Activated T-helper 1 cell treated with anti-CD3 and anti-CD28 coated beads, Interleukin-12 subunit alpha, Interleukin-12 subunit beta, Interleukin-2, Interleukin-4 antibody, amounts not matched to agents 30 ng/mL and 10 ng/mL and 1 ng/mL, durations not matched to agents 14 hours and 24 hours and 36 hours (primary cell): ENCODE measurements at regions not wholly inside any gene's neighbourhood (a gene's known extent, or its start where the extent isn't known, plus 50 kb on each side); places are given as distances from the start of the nearest gene placed in this dataset.
"Not testable (repeated sequence)": the region's sequence is repeated elsewhere in the genome, so short reads cannot be mapped to it uniquely, and the experiment has no call there.

Source experiments
- DNase-seq: peaks from one replicate; pipeline ENCODE4 v3.0.0; 2021; ENCODE audit warnings: low spot score
- H3K27ac Mint-ChIP-seq: one replicate; pipeline ENCODE4 v1.8.0; 2021; ENCODE audit warnings: mild to moderate bottlenecking, mixed read lengths
- H3K27me3 Mint-ChIP-seq: one replicate; pipeline ENCODE4 v1.8.0; 2022; ENCODE audit warnings: mild to moderate bottlenecking, moderate library complexity, mixed read lengths; ENCODE audit not compliant: insufficient read depth
- H3K36me3 Mint-ChIP-seq: one replicate; pipeline ENCODE4 v1.8.0; 2021; ENCODE audit warnings: low read depth, mixed read lengths
- H3K4me1 Mint-ChIP-seq: one replicate; pipeline ENCODE4 v1.8.0; 2021; ENCODE audit warnings: low read depth, mixed read lengths
- H3K4me3 Mint-ChIP-seq: one replicate; pipeline ENCODE4 v1.8.0; 2021; ENCODE audit warnings: mild to moderate bottlenecking, moderate library complexity, mixed read lengths
- H3K9me3 Mint-ChIP-seq: one replicate; pipeline ENCODE4 v1.8.0; 2021; ENCODE audit warnings: mixed read lengths
- intact Hi-C: fragments of 100-400 bp; cut with micrococcal nuclease; formaldehyde crosslinking; loops from one replicate; pipeline ENCODE4 v1.15.1; 2024

DNA sequence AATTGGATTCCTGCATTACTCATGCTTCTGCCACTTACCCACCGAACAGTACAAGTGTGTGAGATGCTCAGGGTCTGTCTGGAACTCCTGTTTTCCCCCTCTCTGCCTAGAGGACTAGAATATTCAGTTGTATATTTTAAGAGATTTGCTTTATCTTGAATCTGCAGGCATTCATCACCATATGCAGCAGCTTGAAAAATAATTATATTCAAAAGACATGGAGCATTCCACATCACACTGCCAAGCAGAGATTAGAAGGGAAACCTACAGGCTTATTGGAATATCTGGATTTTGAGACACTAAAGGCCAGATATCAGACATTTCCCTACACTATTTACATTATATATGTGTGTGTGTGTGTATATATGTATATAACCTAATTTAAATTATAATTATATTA is 382.8 kb upstream of the POM121L12 start:
- H3K4me1 Mint-ChIP-seq: no peaks in the 10 kb centered on the region
- H3K4me3 Mint-ChIP-seq: no peak overlapping the region
- H3K27me3 Mint-ChIP-seq: no peaks in the 10 kb centered on the region
- no peak overlapping the region for H3K27ac Mint-ChIP-seq
- H3K36me3 Mint-ChIP-seq: no peaks in the 10 kb centered on the region
- DNase-seq: no peak
- peaks cover 14% of the 10 kb centered on the region for H3K9me3 Mint-ChIP-seq
- intact Hi-C loops: no loop called here

- Mint-ChIP-seq H3K4me1 (no peaks in the 10 kb centered on the region), H3K9me3 (peaks cover 14% of the 10 kb centered on the region), H3K27me3 (no peaks in the 10 kb centered on the region), H3K36me3 (no peaks in the 10 kb centered on the region), H3K27ac (no peak overlapping the region), H3K4me3 (no peak overlapping the region)
- DNase-seq: no peak
- intact Hi-C loops: no loop called here
Measured at GRCh38 chr7:52648872-52649271, 386.6 kb upstream of the POM121L12 start.

GRCh38 chr7:52647046-52647445 is 388.4 kb upstream of the POM121L12 start:
- no peak overlapping the region for H3K27ac Mint-ChIP-seq
- peaks cover 11% of the 10 kb centered on the region for H3K9me3 Mint-ChIP-seq
- DNase-seq: no peak
- H3K4me3 Mint-ChIP-seq: no peak overlapping the region
- H3K27me3 Mint-ChIP-seq: no peaks in the 10 kb centered on the region
- no peaks in the 10 kb centered on the region for H3K36me3 Mint-ChIP-seq
- intact Hi-C loops: no loop called here
- no peaks in the 10 kb centered on the region for H3K4me1 Mint-ChIP-seq

- intact Hi-C loops: no loop called here
- DNase-seq: no peak
- peaks cover 13% of the 10 kb centered on the region for H3K9me3 Mint-ChIP-seq
- no peaks in the 10 kb centered on the region for H3K4me1 Mint-ChIP-seq
- no peaks in the 10 kb centered on the region for H3K36me3 Mint-ChIP-seq
- H3K4me3 Mint-ChIP-seq: no peak overlapping the region
- H3K27ac Mint-ChIP-seq: no peak overlapping the region
- no peaks in the 10 kb centered on the region for H3K27me3 Mint-ChIP-seq
Measured at GRCh38 chr7:52639981-52640380, 395.5 kb upstream of the POM121L12 start.

GRCh38 chr7:52639126-52639525 is 396.3 kb upstream of the POM121L12 start:
- no peak overlapping the region for H3K27ac Mint-ChIP-seq
- no peaks in the 10 kb centered on the region for H3K36me3 Mint-ChIP-seq
- no peak for DNase-seq
- no peaks in the 10 kb centered on the region for H3K27me3 Mint-ChIP-seq
- no peak overlapping the region for H3K4me3 Mint-ChIP-seq
- H3K9me3 Mint-ChIP-seq: peaks cover 13% of the 10 kb centered on the region
- intact Hi-C loops: no loop called here
- no peaks in the 10 kb centered on the region for H3K4me1 Mint-ChIP-seq

- intact Hi-C loops: no loop called here
- H3K4me3 Mint-ChIP-seq: no peak overlapping the region
- no peak for DNase-seq
- peaks cover 17% of the 10 kb centered on the region for H3K9me3 Mint-ChIP-seq
- no peaks in the 10 kb centered on the region for H3K4me1 Mint-ChIP-seq
- no peaks in the 10 kb centered on the region for H3K27me3 Mint-ChIP-seq
- no peaks in the 10 kb centered on the region for H3K36me3 Mint-ChIP-seq
- H3K27ac Mint-ChIP-seq: no peak overlapping the region
Measured at GRCh38 chr7:52635021-52635420, 400.4 kb upstream of the POM121L12 start.

DNA sequence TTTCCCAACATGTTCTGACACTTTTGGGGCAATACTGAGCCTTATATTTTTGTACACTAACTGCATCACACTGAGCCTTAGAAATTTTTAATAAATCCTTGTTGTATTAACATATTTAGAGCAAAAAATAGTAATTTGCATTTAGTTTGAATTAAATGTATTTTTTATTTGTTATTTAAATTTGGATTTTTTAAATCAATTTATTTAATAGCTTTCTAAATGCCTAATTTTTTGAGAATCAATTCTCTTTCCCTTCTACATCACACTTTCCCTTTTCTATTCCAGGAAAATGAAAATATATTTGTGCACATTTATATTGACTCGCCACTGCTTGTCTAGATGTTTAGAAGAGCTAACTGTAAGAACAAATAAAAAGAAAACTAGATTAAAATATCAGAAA is 414.6 kb upstream of the POM121L12 start:
- Mint-ChIP-seq H3K36me3 (no peaks in the 10 kb centered on the region), H3K4me3 (no peak overlapping the region), H3K9me3 (peaks cover 10% of the 10 kb centered on the region), H3K27me3 (no peaks in the 10 kb centered on the region), H3K4me1 (no peaks in the 10 kb centered on the region), H3K27ac (no peak overlapping the region)
- intact Hi-C loops: no loop called here
- DNase-seq: no peak

DNA sequence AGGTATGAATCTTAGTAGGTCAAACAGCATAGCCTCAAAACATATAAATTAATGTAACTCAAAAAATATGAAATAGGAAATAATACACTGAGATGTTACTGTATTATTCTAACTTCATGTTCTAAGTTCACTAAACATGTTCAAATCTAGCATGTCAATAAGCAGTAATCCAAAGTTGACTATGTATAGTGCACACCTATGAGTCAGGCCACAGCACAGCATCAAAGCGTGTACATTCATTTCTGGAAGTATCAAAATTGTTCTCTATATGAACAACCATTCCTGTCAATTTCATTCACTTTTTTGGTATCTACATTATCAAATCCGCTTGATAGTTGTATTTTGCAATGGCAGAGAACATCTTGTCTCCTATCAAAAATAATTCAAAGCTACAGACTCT is 418.9 kb upstream of the POM121L12 start:
- peaks cover 15% of the 10 kb centered on the region for H3K9me3 Mint-ChIP-seq
- H3K4me1 Mint-ChIP-seq: no peaks in the 10 kb centered on the region
- intact Hi-C loops: no loop called here
- H3K27ac Mint-ChIP-seq: no peak overlapping the region
- H3K27me3 Mint-ChIP-seq: no peaks in the 10 kb centered on the region
- no peak overlapping the region for H3K4me3 Mint-ChIP-seq
- no peaks in the 10 kb centered on the region for H3K36me3 Mint-ChIP-seq
- DNase-seq: no peak

- Mint-ChIP-seq H3K27ac (no peak overlapping the region), H3K27me3 (no peaks in the 10 kb centered on the region), H3K9me3 (peaks cover 15% of the 10 kb centered on the region), H3K4me1 (no peaks in the 10 kb centered on the region), H3K36me3 (no peaks in the 10 kb centered on the region), H3K4me3 (no peak overlapping the region)
- DNase-seq: no peak
- intact Hi-C loops: no loop called here
Measured at GRCh38 chr7:52615021-52615695, 420.3 kb upstream of the POM121L12 start.

DNA sequence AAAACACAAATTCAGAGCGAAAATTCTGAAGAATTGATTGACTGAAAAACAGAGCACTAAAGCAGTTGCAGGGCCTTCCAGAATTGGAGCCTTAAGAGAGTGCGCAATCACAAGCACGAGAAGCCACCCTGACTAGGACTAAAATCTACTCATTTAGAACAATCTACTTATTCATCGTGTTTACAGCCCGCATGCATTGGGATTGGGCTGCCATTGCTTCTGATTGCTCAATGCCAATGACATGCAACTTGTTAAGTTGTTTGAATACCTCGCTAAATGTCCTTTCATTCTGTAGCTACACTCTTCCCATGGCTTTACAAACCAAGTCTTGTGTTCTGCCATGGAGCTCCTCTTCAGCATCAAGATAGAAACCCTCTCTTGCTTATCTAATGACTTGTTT is 425.9 kb upstream of the POM121L12 start:
- no peak for DNase-seq
- no peak overlapping the region for H3K27ac Mint-ChIP-seq
- intact Hi-C loops: no loop called here
- H3K36me3 Mint-ChIP-seq: no peaks in the 10 kb centered on the region
- H3K27me3 Mint-ChIP-seq: no peaks in the 10 kb centered on the region
- peaks cover 8% of the 10 kb centered on the region for H3K9me3 Mint-ChIP-seq
- no peak overlapping the region for H3K4me3 Mint-ChIP-seq
- H3K4me1 Mint-ChIP-seq: no peaks in the 10 kb centered on the region

DNA sequence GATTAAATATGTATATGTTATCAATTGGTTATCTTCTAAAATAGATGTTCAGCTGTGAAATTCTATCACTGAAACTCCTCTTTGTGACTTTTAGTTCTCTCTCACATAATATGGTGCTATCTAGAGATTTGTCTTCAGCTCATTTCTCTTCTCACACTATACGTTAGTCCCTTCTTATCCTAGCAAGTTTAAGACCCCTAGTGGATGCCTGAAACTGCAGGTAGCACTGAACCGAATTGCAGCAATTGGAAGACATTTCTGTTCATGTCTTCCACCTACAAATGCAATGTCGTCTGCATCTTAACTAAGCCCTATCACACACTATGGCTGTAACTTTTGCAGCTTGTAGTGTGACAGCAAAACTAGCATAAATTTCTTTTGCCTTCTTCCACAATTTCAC is 442.7 kb upstream of the POM121L12 start:
- Mint-ChIP-seq H3K4me1 (no peaks in the 10 kb centered on the region), H3K9me3 (peaks cover 17% of the 10 kb centered on the region), H3K36me3 (no peaks in the 10 kb centered on the region), H3K27me3 (no peaks in the 10 kb centered on the region), H3K4me3 (no peak overlapping the region), H3K27ac (no peak overlapping the region)
- DNase-seq: no peak
- intact Hi-C loops: no loop called here

- H3K36me3 Mint-ChIP-seq: no peaks in the 10 kb centered on the region
- intact Hi-C loops: no loop called here
- no peaks in the 10 kb centered on the region for H3K4me1 Mint-ChIP-seq
- no peak overlapping the region for H3K27ac Mint-ChIP-seq
- H3K4me3 Mint-ChIP-seq: no peak overlapping the region
- no peak for DNase-seq
- peaks cover 8% of the 10 kb centered on the region for H3K9me3 Mint-ChIP-seq
- no peaks in the 10 kb centered on the region for H3K27me3 Mint-ChIP-seq
Measured at GRCh38 chr7:52586704-52587103, 448.7 kb upstream of the POM121L12 start.

GRCh38 chr7:52584041-52584440 is 451.4 kb upstream of the POM121L12 start:
- Mint-ChIP-seq H3K4me1 (no peaks in the 10 kb centered on the region), H3K36me3 (no peaks in the 10 kb centered on the region)
- no peak for DNase-seq

DNA sequence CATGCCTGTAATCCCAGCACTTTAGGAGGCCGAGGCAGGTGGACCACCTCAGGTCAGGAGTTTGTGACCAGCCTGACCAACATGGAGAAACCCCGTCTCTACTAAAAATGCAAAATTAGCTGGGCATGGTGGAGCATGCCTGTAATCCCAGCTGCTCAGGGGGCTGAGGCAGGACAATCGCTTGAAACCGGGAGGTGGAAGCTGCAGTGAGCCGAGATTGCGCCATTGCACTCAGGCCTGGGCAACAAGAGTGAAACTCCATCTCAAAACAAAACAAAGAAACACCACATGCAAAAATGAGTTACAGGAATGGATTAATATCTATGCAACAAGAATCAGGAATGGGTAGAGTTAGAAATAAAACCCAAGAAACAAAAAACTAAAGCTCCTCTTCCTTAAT is 462.3 kb upstream of the POM121L12 start:
- H3K27ac Mint-ChIP-seq, H3K4me1 Mint-ChIP-seq, intact Hi-C loops, H3K9me3 Mint-ChIP-seq, H3K4me3 Mint-ChIP-seq, H3K27me3 Mint-ChIP-seq, H3K36me3 Mint-ChIP-seq, DNase-seq: not testable (repeated sequence)

More at GRCh38 chr7:52584041-52584440, 451.4 kb upstream of the POM121L12 start:
- intact Hi-C loops: no loop called here
- Mint-ChIP-seq H3K9me3 (peaks cover 4% of the 10 kb centered on the region), H3K4me3 (no peak overlapping the region), H3K27me3 (no peaks in the 10 kb centered on the region), H3K27ac (no peak overlapping the region)
